ENCODE measurements at regions not wholly inside any gene's neighbourhood (a gene's known extent, or its start where the extent isn't known, plus 50 kb on each side); places are given as distances from the start of the nearest gene placed in this dataset.

GRCh38 chr5:103358305-103358995 is 99.9 kb downstream of the MACIR start:
- H3K4me3 ChIP-seq (ENCODE audit: low read depth, low read length): no peak overlapping the region
- no peak for TF ChIP-seq CTCF (conservative IDR thresholded peaks at IDR 0.05; ENCODE audit: low read depth, low read length)

DNA sequence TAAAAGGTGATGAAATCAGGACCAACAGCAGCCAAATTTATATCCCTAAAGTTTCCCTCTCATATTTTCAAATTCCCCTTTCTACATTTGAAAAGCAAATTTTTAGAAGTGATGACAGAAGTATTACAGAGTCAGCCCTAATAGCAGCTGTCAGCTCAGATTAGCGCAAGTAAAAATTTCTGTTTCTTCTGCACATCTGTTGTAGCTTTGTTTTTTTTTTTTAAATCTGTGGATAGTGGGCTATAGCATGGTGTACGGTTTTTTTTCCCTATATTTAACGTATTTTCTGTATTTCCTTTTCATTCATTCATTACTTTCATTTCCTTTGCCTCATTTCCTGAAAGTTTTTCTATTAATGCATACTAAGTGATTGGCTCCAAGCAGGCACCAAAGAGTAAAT is 99.1 kb downstream of the MACIR start:
- DNase-seq (ENCODE audit: low read depth): no peak
- TF ChIP-seq CTCF (conservative IDR thresholded peaks at IDR 0.05; ENCODE audit: low read depth, low read length): no peak
- no peak overlapping the region for H3K4me3 ChIP-seq (ENCODE audit: low read depth, low read length)

More at GRCh38 chr5:103358305-103358995, 99.9 kb downstream of the MACIR start:
- no peak for DNase-seq (ENCODE audit: low read depth)

- no peak for TF ChIP-seq CTCF (conservative IDR thresholded peaks at IDR 0.05; ENCODE audit: low read depth, low read length)
- no peak for DNase-seq (ENCODE audit: low read depth)
- H3K4me3 ChIP-seq (ENCODE audit: low read depth, low read length): no peak overlapping the region
These were observed 98.0 kb downstream of the MACIR start for GRCh38 chr5:103356350-103357091.

GRCh38 chr5:103355579-103355978 is 97.0 kb downstream of the MACIR start:
- no peak for DNase-seq (ENCODE audit: low read depth)
- TF ChIP-seq CTCF (conservative IDR thresholded peaks at IDR 0.05; ENCODE audit: low read depth, low read length): no peak
- no peak overlapping the region for H3K4me3 ChIP-seq (ENCODE audit: low read depth, low read length)

DNA sequence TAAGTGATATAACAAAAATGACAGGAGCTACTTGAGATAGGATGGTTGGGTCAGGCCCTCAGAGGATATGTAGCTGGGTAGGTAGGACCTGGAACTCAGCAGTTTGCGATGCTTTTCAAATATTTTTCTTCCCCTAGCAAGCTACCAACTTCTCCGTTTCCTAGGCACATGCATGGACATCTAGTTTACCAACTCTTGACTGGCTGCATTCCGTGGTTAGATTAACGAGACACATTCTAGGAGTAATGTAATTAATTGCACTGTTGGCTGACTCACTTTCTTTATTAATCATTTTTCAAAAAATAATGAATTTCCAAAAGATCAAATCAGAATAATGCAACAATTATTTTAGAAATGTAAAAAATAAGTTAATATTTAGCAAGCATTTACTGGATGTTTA is 95.9 kb downstream of the MACIR start:
- H3K4me3 ChIP-seq (ENCODE audit: low read depth, low read length): no peak overlapping the region
- no peak for DNase-seq (ENCODE audit: low read depth)
- TF ChIP-seq CTCF (conservative IDR thresholded peaks at IDR 0.05; ENCODE audit: low read depth, low read length): no peak

- TF ChIP-seq CTCF (conservative IDR thresholded peaks at IDR 0.05; ENCODE audit: low read depth, low read length): no peak
- H3K4me3 ChIP-seq (ENCODE audit: low read depth, low read length): no peak overlapping the region
- DNase-seq (ENCODE audit: low read depth): no peak
These were observed 95.0 kb downstream of the MACIR start for GRCh38 chr5:103353581-103353980.

Data from choroid plexus epithelial cell (primary cell).